PC-3 (cell line): ENCODE measurements at regions not wholly inside any gene's neighbourhood (a gene's known extent, or its start where the extent isn't known, plus 50 kb on each side); places are given as distances from the start of the nearest gene placed in this dataset.

Experiments
- ATAC-seq: fragments of 200-7000 bp; cut with Tn5 transposase; 2 replicates; pipeline ENCODE4 v1.9.1; 2020; ENCODE audit warnings: mild to moderate bottlenecking, moderate library complexity
- BruUV-seq: library from RNA; stranded (reverse); fragments of 400-500 nt; replicated peaks from 2 replicates; lab custom pipeline; 2021; lab: Mats Ljungman, UMichigan
- CTCF ChIA-PET: fragments of 300-600 bp; sonication (Branson Sonifier 250); formaldehyde crosslinking; loops from one replicate; lab custom pipeline; 2022; ENCODE audit warnings: antibody characterized with exemption; lab: Charles Lee
- POLR2A ChIA-PET: fragments of 300-600 bp; sonication (Branson Sonifier 250); formaldehyde crosslinking; loops from one replicate; lab custom pipeline; 2022; ENCODE audit warnings: antibody characterized with exemption; ENCODE audit not compliant: unreplicated experiment; lab: Charles Lee
- DNase-seq: peaks from one replicate; pipeline ENCODE4 v3.0.0-alpha.2; 2015
- H2AFZ ChIP-seq: fragments of 300-600 bp; sonication (generic); 2 replicates; pipeline ENCODE4 v1.6.0; 2016; ENCODE audit warnings: antibody characterized with exemption, low read length
- H3F3A ChIP-seq: fragments of 300-600 bp; sonication (generic); one replicate; pipeline ENCODE4 v1.6.0; 2017; ENCODE audit warnings: antibody characterized with exemption, low read length, control low read depth, mild to moderate bottlenecking; ENCODE audit not compliant: unreplicated experiment
- H3K27ac ChIP-seq: fragments of 300-600 bp; sonication (generic); 2 replicates; pipeline ENCODE4 v1.5.1; 2016; ENCODE audit warnings: mild to moderate bottlenecking, low read length
- H3K27me3 ChIP-seq: fragments of 300-600 bp; sonication (generic); 2 replicates; pipeline ENCODE4 v1.6.1; 2016; ENCODE audit warnings: low read length, mixed read lengths
- H3K36me3 ChIP-seq: fragments of 300-600 bp; sonication (generic); 2 replicates; pipeline ENCODE4 v1.6.1; 2016; ENCODE audit warnings: low read depth, mixed run types, low read length, mixed read lengths
- H3K4me1 ChIP-seq: fragments of 300-600 bp; sonication (generic); 2 replicates; pipeline ENCODE4 v1.5.1; 2016; ENCODE audit warnings: low read length; ENCODE audit not compliant: insufficient read depth
- H3K4me2 ChIP-seq: fragments of 300-600 bp; sonication (generic); 2 replicates; pipeline ENCODE4 v1.6.0; 2016; ENCODE audit warnings: low read length
- H3K4me3 ChIP-seq: fragments of 300-600 bp; sonication (generic); 2 replicates; pipeline ENCODE4 v1.5.1; 2016; ENCODE audit warnings: mild to moderate bottlenecking, low read length, mixed read lengths
- H3K79me2 ChIP-seq: fragments of 300-600 bp; sonication (generic); 2 replicates; pipeline ENCODE4 v1.6.1; 2017; ENCODE audit warnings: low read length, mixed read lengths
- H3K9ac ChIP-seq: fragments of 300-600 bp; sonication (generic); 2 replicates; pipeline ENCODE4 v1.6.0; 2016; ENCODE audit warnings: mild to moderate bottlenecking, low read length
- H3K9me2 ChIP-seq: fragments of 300-600 bp; sonication (generic); replicated peaks from 2 replicates; pipeline ENCODE4 v1.6.1; 2016; ENCODE audit warnings: mixed run types, low read length, mixed read lengths
- H3K9me3 ChIP-seq: fragments of 300-600 bp; sonication (generic); 2 replicates; pipeline ENCODE4 v1.6.1; 2016; ENCODE audit warnings: low read length, mixed read lengths
- H4K20me1 ChIP-seq: fragments of 300-600 bp; sonication (generic); 2 replicates; pipeline ENCODE4 v1.6.1; 2016; ENCODE audit warnings: low read length, mixed read lengths
- EZH2 ChIP-seq: fragments of 300-600 bp; sonication (generic); IDR thresholded peaks from one replicate; pipeline ENCODE4 v1.6.1; 2017; ENCODE audit warnings: antibody characterized with exemption, mild to moderate bottlenecking, low read length; ENCODE audit not compliant: unreplicated experiment
- EZH2phosphoT487 ChIP-seq: fragments of 300-600 bp; sonication (generic); IDR thresholded peaks from 2 replicates; pipeline ENCODE4 v1.6.1; 2018; ENCODE audit warnings: mild to moderate bottlenecking, antibody characterized with exemption, low read length, borderline replicate concordance
- intact Hi-C: fragments of 100-400 bp; cut with micrococcal nuclease; formaldehyde crosslinking; loops from 2 replicates; pipeline ENCODE4 v1.9.0; 2023
- TF ChIP-seq, protein P1 (sequence below): fragments of 300-600 bp; sonication (generic); conservative IDR thresholded peaks from 2 replicates; pipeline ENCODE4 v1.5.1; 2017; ENCODE audit warnings: antibody characterized with exemption, low read depth, mild to moderate bottlenecking, low read length

DNA sequence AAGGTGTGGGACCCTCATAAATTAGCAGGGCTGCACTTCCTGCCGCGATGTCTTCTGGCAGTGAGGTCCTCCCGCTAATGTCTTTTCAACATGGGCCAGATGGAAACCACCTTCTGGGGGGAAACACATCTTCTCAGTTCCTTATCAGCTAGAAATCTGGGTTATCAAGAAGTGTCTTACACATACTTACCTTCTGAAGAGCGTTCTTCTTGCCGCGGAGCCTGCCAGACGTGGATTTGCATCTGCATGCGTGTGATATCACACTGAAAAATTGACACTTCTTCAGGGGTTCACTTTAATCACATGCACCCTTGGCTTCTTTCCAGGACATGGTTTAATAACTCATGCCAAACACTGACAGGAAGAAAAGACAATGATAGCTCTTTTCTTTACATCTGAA is 163.5 kb upstream of the SOX11 start:
- Histone ChIP-seq H4K20me1 (no peaks in the 10 kb centered on the region), H3K27me3 (no peaks in the 10 kb centered on the region), H3K79me2 (no peaks in the 10 kb centered on the region), H3K9ac (no peak overlapping the region), H3K4me3 (no peak overlapping the region), H3K9me3 (no peaks in the 10 kb centered on the region), H3F3A (no peaks in the 10 kb centered on the region), H3K27ac (no peak overlapping the region), H3K4me2 (no peak overlapping the region), H2AFZ (no peak overlapping the region), H3K4me1 (no peaks in the 10 kb centered on the region), H3K9me2 (no peaks in the 10 kb centered on the region), H3K36me3 (no peaks in the 10 kb centered on the region)
- intact Hi-C loops, result no loop called here
- BruUV-seq, result no TSS peak
- TF ChIP-seq EZH2phosphoT487, result no peak
- TF ChIP-seq EZH2, result no peak
- TF ChIP-seq, protein P1, sequence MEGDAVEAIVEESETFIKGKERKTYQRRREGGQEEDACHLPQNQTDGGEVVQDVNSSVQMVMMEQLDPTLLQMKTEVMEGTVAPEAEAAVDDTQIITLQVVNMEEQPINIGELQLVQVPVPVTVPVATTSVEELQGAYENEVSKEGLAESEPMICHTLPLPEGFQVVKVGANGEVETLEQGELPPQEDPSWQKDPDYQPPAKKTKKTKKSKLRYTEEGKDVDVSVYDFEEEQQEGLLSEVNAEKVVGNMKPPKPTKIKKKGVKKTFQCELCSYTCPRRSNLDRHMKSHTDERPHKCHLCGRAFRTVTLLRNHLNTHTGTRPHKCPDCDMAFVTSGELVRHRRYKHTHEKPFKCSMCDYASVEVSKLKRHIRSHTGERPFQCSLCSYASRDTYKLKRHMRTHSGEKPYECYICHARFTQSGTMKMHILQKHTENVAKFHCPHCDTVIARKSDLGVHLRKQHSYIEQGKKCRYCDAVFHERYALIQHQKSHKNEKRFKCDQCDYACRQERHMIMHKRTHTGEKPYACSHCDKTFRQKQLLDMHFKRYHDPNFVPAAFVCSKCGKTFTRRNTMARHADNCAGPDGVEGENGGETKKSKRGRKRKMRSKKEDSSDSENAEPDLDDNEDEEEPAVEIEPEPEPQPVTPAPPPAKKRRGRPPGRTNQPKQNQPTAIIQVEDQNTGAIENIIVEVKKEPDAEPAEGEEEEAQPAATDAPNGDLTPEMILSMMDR, result no peak
- ChIA-PET POLR2A (no interaction called here), CTCF (no interaction called here)
- DNase-seq (no peak), ATAC-seq (no peak)

DNA sequence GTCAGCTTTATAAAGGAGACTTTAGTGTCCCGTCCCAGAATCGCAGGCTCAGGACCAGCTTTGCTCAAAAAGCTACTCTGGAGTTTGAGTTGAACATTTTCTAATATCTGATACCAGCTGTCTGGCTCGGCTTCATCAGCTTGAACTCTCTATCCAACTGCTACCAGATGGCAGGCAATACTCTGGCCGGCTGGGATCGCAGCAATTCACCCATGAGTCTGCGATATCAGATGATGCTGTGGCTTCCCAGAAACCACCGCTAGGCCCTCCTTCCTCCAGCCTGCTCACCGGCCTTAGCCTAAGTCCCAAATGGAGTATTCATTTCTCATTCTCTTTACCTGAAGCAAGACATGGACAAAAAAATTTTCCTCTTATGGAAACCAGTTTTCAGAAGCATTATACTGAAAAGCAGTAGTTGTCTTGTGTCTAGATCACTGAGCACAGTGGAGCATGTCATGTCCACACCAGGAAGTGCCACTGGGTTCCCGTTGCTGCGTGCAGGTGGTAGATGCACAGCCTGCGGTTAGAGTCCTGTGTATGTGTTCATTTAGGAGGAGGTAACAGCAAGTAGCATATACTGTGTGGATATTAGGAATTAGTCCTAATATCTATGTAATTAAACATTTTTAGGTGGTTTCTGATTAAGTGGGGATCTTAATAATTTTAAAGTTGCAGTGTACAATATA is 162.0 kb upstream of the SOX11 start:
- Histone ChIP-seq H3K4me1 (no peaks in the 10 kb centered on the region), H3K36me3 (no peaks in the 10 kb centered on the region), H3K27me3 (no peaks in the 10 kb centered on the region), H3K4me2 (no peak overlapping the region), H3K9me3 (no peaks in the 10 kb centered on the region), H3K9me2 (no peaks in the 10 kb centered on the region), H3K9ac (no peak overlapping the region), H3K27ac (no peak overlapping the region), H3F3A (no peaks in the 10 kb centered on the region), H3K4me3 (no peak overlapping the region), H4K20me1 (no peaks in the 10 kb centered on the region), H2AFZ (no peak overlapping the region), H3K79me2 (no peaks in the 10 kb centered on the region)
- BruUV-seq, result no TSS peak
- ATAC-seq, result no peak
- no peak for DNase-seq
- intact Hi-C loops, result no loop called here
- POLR2A ChIA-PET, result no interaction called here
- CTCF ChIA-PET, result no interaction called here
- TF ChIP-seq EZH2, result no peak
- TF ChIP-seq, protein P1, result no peak
- TF ChIP-seq EZH2phosphoT487, result no peak

- Histone ChIP-seq H3K27ac (no peak overlapping the region), H3K9ac (no peak overlapping the region), H3F3A (no peaks in the 10 kb centered on the region), H2AFZ (no peak overlapping the region), H3K36me3 (no peaks in the 10 kb centered on the region), H3K4me3 (no peak overlapping the region), H3K9me2 (no peaks in the 10 kb centered on the region), H4K20me1 (no peaks in the 10 kb centered on the region), H3K9me3 (no peaks in the 10 kb centered on the region), H3K4me2 (no peak overlapping the region), H3K4me1 (no peaks in the 10 kb centered on the region), H3K27me3 (no peaks in the 10 kb centered on the region), H3K79me2 (no peaks in the 10 kb centered on the region)
- ATAC-seq (no peak), DNase-seq (no peak)
- ChIA-PET CTCF (no interaction called here), POLR2A (no interaction called here)
- intact Hi-C loops, result no loop called here
- TF ChIP-seq, protein P1, result no peak
- TF ChIP-seq EZH2 (no peak), EZH2phosphoT487 (no peak)
- BruUV-seq, result no TSS peak
Observed at GRCh38 chr2:5535301-5535700, 156.9 kb upstream of the SOX11 start.
